A204.1 (cell line): ENCODE measurements at regions not wholly inside any gene's neighbourhood (a gene's known extent, or its start where the extent isn't known, plus 50 kb on each side); places are given as distances from the start of the nearest gene placed in this dataset.
"Not testable (repeated sequence)": the region's sequence is repeated elsewhere in the genome, so short reads cannot be mapped to it uniquely, and the experiment has no call there.

Experiments used
- FAIRE-seq: peaks from 2 replicates; lab custom pipeline; 2012; peaks lifted over from hg19 to GRCh38; lab: Jason Lieb, UNC

DNA sequence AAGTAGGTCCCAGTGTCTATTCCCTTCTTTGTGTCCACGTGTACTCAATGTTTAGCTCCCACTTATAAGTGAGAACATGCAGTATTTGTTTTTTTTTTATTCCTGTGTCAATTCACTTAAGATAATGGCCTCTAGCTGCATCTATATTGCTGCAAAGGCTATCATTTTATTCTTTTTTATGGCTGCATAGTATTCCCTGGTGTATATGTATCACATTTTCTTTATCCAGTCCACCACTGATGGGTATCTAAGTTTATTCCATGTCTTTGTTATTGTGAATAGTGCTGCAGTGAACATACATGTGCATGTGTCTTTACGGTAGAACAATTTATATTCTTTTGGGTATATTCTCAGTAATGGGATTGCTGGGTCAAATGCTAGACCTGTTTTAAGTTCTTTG is 329.4 kb downstream of the MEX3B start:
- FAIRE-seq, result not testable (repeated sequence)

DNA sequence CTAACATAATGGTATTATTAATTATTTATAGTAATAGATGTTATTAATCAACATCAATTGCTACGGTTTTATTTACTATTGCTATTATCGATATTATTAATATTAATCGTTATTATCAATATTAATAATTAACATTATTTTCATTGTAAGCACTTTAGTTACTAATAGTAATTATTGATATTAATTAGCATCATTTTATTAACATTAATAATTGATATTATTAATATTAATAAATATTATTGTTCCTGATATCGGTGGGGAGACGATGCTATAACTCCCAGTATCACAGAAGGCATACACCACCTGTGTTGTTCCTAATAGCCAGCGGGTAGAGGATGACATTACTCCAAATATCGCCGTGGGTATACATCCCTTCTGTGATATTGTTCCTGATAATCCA is 335.5 kb downstream of the MEX3B start:
- FAIRE-seq, result no peak

DNA sequence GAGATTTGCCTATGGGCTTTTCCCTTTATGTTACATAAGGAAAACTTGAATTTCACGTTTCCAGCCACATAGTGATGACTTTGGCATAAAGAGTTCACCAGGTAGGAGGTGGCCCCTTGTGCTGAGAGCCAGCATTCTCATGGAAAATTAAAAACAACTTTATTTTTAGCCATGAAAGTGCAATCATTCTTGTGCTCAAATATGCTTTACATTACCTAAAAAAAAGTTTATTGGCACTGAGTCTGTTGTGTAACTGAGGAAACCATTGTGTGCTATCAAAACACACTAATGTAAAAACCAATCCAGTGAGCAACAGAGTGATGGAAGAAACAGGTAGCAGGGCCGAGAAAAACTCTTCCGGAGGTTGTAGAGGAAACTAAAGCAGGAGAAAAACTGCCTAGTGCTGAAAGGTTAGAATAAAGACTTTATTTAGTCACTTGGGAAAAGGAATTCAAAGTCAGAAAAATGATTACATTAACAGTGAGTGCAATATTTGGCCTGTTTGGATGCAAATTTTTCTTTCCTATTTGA is 332.9 kb upstream of the TMC3 start:
- not testable (repeated sequence) for FAIRE-seq

DNA sequence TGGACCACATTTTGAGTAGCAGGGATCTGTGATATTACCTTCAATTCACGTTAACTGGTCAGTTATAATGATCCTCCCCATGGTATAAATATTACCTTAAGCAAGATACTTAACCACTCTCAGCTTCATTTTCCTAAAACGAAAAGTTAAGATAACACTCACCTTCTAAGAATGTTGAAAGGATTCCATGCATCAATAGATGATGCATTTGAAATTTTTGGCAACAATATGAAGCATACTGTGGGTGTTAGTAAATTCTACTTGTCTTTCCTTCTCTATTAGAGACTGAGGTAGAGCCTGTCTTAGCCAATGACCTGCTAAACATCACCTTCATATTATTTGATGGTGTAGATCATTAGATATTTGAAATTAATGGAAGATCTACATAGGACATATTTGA is 331.7 kb upstream of the TMC3 start:
- FAIRE-seq, result not testable (repeated sequence)

DNA sequence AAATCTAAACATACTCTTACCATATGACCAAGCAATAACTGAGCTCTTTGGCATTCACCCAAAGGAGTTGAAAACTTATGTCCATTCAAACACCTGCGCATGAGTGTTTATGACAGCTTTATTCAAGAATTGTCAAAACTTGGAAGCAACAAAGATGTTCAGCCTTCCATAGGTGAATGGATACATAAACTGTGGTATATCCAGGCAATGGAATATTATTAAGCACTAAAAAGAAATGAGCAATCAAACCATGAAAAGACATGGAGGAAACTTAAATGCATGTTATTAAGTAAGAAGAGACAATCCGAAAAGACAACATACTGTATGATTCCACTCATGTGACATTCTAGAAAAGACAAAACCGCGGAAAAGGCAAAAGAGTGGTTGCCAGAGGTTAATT is 312.0 kb upstream of the TMC3 start:
- no peak for FAIRE-seq

DNA sequence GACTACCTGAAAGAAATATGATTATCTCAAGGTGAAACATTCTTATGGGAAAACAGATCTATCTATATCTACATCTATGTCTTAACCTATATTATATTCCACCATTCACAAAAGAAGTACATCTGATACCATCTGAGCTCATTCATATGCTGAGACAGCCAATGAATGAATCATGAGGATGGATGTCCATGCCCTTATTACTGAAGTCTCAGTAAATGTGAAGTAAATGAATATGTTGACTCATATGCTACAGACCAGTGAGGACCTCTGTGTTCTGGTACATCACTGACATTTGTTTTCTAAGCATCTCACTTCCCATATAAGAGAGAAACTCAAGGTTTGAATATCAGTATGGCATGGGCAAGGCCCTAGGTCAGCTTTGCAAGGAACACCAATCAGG is 311.2 kb upstream of the TMC3 start:
- no peak for FAIRE-seq

DNA sequence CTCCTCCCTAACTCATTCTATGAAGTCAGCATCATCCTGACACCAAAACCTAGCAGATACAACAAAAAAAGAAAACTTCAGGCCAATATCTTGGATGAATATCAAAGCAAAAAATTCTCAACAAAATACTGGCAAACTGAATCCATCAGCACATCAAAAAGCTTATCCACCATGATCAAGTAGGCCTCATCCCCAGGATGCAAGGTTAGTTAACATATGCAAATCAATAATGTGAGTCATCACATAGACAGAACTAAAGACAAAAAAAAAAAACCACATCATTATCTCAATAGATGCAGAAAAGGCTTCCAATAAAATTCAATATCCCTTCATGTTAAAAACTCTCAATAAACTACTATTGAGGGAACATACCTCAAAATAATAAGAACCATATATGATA is 306.8 kb upstream of the TMC3 start:
- no peak for FAIRE-seq

DNA sequence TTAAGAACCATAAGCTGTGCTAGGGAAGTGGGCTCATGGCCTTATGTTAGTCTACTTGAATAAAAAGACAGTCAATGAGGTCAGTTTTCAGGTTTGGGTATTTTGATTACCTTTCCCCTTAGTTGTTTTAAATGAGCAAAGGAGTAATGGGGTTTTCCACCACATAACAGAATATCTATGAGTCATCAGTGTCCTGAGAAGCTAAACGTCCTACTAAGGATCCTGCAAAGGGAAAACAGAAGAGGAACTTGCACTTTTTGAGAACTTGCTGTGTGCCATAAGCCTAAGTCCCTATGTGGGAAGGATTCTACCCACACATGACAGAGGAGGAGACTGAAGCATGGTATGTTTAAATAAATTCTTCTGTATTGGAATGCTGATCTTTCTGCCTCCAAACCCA is 292.8 kb upstream of the TMC3 start:
- FAIRE-seq, result no peak

DNA sequence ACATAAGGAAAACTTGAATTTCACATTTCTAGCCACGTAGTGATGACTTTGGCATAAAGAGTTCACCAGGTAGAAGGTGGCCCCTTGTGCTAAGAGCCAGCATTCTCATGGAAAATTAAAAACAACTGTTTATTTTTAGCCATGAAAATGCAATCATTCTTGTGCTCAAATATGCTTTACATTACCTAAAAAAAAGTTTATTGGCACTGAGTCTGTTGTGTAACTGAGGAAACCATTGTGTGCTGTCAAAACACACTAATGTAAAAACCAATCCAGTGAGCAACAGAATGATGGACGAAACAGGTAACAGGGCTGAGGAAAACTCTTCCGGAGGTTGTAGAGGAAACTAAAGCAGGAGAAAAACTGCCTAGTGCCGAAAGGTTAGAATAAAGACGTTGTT is 287.0 kb upstream of the TMC3 start:
- no peak for FAIRE-seq

DNA sequence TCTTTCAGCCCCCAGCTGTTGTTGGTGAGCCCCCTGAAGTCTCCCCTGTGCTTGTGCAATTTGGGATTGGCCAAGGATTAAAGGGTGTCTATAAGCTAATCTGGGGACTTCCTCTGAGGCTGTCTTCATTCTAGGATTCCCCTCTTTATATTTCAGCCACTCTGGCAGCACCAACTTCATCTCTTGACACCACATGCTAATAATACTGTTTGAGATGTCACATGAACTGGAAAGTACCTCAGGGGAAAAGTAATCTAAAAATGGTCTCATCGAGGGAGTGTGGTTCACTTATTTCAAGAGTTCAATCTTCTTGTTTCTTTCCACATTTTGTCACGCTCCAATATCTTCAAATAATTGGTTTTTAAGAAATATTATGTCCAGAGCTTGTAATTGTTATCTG is 279.2 kb upstream of the TMC3 start:
- FAIRE-seq, result no peak

DNA sequence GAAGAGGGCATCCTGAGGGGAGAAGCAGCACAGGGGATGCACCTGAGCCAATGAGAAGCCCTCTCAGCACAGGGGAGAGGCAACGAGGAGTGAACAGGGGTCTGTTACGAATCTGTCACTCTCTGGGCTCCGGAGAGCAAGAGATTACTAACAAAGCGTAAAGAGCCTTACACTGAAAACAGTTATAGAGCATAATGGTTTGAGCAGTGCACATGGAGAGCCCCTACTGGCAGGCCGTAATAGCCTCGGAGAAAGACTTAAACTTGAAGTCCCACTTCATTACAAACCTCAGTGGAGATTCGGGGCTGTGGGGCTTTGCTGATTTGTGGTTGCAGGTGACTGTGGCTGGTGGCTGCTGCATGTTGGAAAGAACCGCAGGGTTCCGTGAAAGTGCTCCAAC is 271.5 kb upstream of the TMC3 start:
- no peak for FAIRE-seq

DNA sequence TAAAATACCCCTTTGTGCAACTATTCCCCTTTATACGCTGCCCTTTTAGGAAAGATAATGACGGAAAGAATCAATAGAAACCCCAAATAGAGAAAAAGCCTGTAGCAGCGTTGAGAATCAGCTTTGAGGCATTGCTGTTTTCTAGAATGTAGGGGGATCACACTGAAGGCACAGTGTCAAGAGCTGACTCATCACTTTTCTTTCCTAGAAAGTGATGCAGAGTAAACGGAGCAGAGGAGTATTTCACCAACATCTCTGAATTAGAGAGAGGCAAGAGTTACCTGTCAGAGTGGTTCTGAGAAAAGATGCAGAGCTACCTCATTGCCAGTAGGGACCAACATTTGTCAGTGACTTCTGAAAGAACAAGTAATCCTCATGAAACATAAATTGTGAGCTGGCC is 269.8 kb upstream of the TMC3 start:
- FAIRE-seq, result no peak

DNA sequence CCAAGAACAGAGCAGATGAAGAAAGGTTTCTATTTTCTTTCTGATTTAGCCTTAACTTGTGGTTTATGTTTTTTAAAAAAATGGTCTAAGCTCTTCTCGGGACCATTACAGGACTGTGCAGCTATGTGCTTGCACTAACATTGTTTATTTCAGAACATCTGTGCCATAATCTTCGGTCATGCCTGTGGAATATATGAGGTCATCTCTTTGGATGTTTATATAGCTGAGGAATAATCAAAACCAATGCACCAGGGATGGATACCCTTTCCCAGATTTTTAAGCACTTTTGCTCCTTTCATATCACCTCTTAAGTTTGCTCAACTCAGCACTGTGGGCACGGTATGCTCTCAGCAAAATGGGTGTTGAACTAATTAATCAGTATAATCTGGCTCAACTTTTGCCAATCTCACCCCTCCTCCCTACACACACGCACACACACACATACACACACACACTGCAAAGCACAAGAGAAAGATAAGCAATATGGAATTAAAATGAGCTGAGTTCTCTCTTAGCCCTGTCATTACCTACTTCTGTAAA is 268.5 kb upstream of the TMC3 start:
- FAIRE-seq, result no peak

DNA sequence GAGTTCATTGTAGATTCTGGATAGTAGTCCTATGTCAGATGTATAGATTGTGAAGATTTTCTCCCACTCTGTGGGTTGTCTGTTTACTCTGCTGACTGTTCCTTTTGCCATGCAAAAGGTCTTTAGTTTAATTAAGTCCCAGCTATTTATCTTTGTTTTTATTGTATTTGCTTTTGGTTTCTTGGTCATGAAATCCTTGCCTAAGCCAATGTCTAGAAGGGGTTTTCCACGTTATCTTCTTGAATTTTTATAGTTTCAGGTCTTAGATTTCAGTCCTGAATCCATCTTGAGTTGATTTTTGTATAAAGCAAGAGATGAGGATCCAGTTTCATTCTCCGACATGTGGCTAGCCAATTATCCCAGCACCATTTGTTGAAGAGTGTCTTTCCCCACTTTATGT is 262.1 kb upstream of the TMC3 start:
- FAIRE-seq, result not testable (repeated sequence)

DNA sequence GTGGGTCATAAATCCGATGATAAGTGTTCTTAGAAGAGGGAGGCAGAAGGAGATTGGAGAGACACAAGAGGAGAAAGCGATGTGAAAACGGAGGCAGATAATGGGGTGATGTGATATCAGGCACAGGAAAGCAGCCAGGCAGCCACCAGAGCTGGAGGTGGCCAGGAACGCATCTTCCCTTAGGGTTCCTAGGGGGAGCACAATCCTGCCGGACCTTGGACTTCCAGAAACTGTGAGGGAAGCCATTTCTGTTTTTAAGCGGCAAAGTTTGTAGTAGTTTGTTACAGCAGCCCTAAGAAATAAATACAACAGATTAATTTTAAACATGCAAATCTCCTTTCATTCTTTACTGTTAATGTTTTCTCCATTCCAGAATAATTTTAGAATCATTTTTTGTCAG is 259.9 kb upstream of the TMC3 start:
- FAIRE-seq, result no peak

DNA sequence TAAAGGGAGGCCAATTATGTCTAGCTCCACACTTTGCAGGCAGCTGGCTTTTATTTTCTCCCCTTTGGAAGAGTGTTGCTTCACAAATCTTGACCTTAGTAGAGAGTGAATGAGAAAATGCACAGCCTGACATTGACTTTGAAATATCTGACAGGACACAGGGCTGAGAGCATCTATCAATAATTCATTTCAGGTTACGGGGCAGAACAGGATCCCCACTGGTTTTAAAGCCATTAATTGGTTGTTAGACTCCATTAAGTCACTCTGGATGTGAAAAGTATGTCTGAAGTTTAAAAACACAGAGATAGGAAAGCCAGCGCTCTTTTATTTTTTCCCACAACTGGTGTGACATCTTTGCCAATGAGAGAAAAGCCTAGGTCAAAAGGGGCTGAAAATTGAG is 251.9 kb upstream of the TMC3 start:
- no peak for FAIRE-seq

DNA sequence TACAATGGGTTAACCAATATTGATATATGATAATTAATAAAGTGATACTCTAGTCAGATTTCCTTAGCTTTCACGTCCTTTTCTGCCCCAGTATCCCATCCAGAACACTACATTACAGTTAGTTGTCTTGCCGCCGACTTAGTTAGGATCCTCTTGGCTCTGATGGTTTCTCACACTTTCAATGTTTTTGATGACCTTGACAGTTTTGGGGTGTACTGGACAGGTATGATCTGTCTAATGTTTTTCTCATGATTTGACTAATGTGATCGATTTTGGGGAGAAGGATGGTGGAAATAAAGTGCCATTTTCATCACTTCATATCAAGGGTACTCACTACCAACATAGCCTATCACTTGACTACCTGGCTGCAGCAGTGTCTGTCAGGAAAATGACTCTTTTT is 245.0 kb upstream of the TMC3 start:
- no peak for FAIRE-seq

DNA sequence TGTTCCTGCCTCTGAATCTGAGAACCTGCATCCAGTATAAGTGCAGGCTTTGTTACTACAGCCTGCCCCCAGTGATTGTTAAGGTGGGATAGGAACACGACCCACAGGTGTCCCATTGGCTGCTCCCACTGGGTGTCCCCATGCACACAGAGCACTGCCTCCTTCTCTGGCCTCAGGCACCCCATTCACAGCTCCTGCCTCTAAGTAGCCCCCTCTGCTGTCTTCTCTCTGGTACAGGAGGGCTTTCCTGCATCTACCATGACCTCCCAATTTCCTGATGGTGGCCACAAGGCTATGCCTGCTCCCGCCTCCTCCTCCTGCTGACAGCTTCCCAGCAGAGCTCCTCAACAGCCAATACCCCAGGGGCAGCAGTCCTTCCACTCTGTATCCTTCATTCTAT is 238.6 kb upstream of the TMC3 start:
- FAIRE-seq, result no peak

DNA sequence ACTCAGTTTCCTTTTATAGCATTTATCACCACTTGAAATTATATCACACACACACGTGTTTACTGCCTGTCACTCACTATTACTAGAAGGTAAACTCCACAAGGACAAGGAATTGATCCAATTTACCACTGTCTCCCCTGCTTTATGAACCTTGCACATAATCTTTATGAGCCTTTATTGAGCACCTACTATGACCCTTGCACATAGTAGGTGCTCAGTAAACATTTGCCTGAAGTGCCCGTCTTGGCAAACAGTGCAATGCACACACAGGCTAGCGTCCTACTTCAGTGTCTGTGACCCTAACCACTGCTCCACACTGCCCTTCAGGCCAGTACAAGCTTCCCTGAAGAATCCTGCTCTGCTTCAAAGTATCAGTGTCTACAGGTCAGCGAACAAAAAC is 237.7 kb upstream of the TMC3 start:
- no peak for FAIRE-seq

DNA sequence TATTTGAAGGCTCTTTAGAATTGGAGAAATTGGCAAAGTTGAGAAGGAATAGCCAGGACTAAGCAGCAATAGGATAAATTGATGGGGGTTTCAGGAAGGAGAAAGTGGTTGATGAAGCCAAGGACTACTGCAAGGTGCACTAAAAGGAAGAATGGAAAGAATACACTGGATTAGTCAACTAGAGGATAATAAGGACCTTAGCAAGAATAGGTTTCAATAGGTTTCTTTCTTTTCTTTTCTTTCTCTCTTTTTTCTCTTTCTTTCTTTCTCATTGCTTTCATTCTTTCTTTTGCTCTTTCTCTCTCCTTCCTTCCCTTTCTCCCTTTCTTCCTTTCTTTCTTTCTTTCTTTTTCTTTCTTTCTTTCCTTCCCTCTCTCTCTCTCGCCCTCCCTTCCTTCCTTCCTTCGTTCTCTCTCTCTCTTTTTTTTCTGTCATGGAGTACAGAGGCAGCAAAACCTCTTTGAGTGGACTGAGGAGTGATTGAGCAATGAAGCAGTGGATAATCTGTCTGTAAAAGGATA is 234.4 kb upstream of the TMC3 start:
- FAIRE-seq, result no peak

DNA sequence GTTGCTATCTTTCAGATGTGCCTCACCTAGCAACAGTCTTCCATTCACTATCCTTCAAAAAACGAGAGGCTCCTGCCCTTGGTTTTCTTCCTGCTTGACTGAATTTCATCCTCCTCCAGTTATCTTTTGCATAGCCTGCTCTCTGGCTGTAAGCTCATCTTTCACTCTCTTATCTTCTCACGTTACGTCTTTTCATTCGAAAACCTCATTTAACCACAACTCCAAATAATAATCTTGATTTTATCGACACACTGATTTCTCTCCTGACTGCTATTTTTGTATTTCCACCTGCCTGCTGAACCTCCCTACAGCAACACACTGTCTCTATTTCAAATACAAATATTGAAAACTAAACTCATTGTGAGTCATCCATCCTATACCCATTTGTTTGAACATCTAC is 230.7 kb upstream of the TMC3 start:
- FAIRE-seq, result no peak

DNA sequence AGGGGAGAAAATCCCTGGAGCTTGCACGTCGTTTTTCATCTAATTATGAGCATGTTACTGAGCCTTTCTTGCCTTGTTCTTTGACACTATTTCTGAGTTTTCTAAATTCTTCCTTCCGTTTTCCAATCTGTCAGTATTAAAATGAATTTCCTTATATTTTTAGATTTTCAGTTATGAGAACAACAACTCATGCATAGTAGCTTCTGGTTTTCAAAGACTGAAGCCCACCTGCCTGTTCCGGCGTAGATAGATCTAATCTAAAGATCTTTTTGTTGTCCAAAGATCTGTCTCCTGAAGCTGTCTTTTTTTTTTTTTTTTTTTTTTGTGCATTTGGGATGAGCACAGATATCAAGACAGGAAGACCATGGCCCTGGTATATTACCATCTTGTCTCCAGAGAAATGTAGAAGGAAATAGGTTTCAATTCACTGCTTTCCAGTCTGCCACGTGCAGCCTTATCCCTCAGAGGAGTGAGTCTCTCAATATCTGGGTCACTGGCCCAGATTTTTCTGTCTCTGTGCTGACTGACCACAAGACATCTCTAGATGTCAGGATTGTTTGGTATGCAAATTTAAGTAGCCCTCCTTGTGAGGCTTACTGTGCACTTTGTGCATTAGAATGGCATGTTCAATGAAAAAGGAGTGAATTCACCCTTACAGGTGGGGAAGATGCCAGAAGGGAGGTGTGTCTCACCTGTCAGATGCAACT is 222.3 kb upstream of the TMC3 start:
- FAIRE-seq, result no peak

DNA sequence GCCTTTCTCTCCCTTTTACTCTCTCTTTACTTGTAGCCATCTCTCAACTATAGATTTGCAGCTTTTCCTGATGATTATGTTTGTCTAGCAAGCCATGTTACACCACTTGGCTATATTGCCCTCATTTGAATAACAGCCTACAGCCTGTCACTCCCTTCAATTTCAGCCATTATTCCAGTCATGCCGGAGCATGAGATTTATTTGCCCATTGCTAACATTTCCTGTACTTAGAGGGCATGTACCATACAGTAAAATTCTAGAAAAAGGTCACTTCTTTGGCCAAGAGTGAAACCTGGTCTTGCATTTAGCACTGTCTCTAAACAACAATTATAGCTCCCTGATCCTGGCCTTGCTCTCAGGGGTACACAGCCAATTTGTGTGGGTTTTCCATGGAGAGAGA is 221.7 kb upstream of the TMC3 start:
- no peak for FAIRE-seq

DNA sequence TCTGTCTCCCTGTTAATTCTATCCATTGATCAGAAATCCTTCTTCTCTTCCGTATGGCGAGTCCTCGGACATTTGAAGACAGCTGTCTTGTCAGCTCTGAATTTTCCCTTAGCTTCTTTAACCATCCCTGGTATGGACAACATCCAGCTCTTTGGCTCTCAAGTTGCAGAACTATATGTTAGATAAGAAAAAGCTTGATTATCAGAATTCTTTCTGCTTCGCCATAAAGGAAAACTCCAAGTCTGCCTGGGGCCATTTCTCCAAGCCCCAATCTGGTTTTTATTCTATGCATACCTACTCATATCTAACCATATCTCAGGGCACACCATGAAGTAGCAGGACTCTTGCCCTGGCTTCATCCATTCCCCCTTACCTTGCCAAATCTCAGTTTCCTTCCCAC is 215.7 kb upstream of the TMC3 start:
- FAIRE-seq, result no peak
